Endothelial cell (in vitro differentiated cells): ENCODE measurements at regions not wholly inside any gene's neighbourhood (a gene's known extent, or its start where the extent isn't known, plus 50 kb on each side); places are given as distances from the start of the nearest gene placed in this dataset.

Experiments used
- DNase-seq: peaks from one replicate; pipeline ENCODE4 v3.0.0; 2021; ENCODE audit warnings: low spot score
- H3K27ac Mint-ChIP-seq: one replicate; pipeline ENCODE4 v1.8.0; 2021; ENCODE audit warnings: mixed read lengths, inconsistent platforms; ENCODE audit not compliant: unreplicated experiment
- H3K27me3 Mint-ChIP-seq: one replicate; pipeline ENCODE4 v1.8.0; 2021; ENCODE audit warnings: mild to moderate bottlenecking, moderate library complexity, mixed read lengths, inconsistent platforms; ENCODE audit not compliant: unreplicated experiment
- H3K36me3 Mint-ChIP-seq: one replicate; pipeline ENCODE4 v1.8.0; 2021; ENCODE audit warnings: mild to moderate bottlenecking, low read depth, mixed read lengths, inconsistent platforms; ENCODE audit not compliant: unreplicated experiment
- H3K4me1 Mint-ChIP-seq: one replicate; pipeline ENCODE4 v1.8.0; 2021; ENCODE audit warnings: mild to moderate bottlenecking, mixed read lengths, inconsistent platforms; ENCODE audit not compliant: unreplicated experiment
- H3K4me3 Mint-ChIP-seq: one replicate; pipeline ENCODE4 v1.8.0; 2021; ENCODE audit warnings: mild to moderate bottlenecking, mixed read lengths, inconsistent platforms; ENCODE audit not compliant: unreplicated experiment
- H3K9me3 Mint-ChIP-seq: one replicate; pipeline ENCODE4 v1.8.0; 2021; ENCODE audit warnings: mixed read lengths, inconsistent platforms; ENCODE audit not compliant: unreplicated experiment
- CTCF ChIP-seq: fragments of 200-600 bp; sonication (generic); IDR thresholded peaks from one replicate; pipeline ENCODE4 v1.5.0; 2021; ENCODE audit warnings: antibody characterized with exemption; ENCODE audit not compliant: unreplicated experiment

DNA sequence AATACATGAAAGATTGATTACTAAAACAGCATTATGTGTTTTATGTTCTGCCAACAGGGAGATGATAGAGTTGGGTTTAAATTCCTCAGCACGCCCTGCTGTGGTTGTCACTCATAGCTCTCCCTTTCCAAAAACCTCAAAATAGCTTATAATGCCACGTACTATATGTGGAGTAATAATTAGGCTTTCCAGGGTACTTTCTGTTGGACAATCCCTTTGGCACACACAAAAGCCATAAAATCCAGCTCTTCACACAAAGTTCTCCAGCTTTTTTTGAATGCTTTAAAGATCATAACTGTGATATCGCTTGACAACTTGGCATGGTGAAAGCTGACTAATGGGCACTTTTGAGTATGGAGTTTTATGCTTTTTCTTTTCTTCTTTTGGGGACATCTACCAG is 145.3 kb upstream of the DCN start:
- Mint-ChIP-seq H3K27me3 (no peaks in the 10 kb centered on the region), H3K36me3 (no peaks in the 10 kb centered on the region), H3K4me1 (no peaks in the 10 kb centered on the region), H3K27ac (no peak overlapping the region), H3K4me3 (no peak overlapping the region), H3K9me3 (no peaks in the 10 kb centered on the region)
- DNase-seq: no peak
- TF ChIP-seq CTCF: no peak

DNA sequence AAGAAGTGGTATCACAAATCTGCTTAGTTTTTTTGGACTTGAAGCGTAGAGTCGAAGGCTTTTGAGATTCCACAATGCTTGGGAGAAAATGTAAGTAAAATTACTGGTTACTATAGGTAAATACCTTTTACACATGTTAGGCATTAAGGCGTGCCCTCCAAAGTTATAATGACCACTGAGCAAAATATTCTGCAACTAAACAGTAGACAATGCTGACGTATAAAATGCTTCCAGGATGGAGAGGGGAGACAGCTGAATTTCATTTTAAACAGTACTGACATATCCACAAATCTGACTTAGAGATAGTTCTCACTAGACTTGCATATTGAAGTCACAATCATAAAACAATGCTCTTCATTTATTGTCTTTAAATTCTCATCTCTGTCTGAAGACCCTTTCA is 144.5 kb upstream of the DCN start:
- no peak for TF ChIP-seq CTCF
- no peak for DNase-seq
- no peak overlapping the region for H3K27ac Mint-ChIP-seq
- H3K4me3 Mint-ChIP-seq: no peak overlapping the region
- no peaks in the 10 kb centered on the region for H3K9me3 Mint-ChIP-seq
- no peaks in the 10 kb centered on the region for H3K27me3 Mint-ChIP-seq
- no peaks in the 10 kb centered on the region for H3K4me1 Mint-ChIP-seq
- no peaks in the 10 kb centered on the region for H3K36me3 Mint-ChIP-seq

GRCh38 chr12:91326058-91327027 is 143.7 kb upstream of the DCN start:
- Mint-ChIP-seq H3K4me3 (no peak overlapping the region), H3K9me3 (no peaks in the 10 kb centered on the region), H3K36me3 (no peaks in the 10 kb centered on the region), H3K4me1 (no peaks in the 10 kb centered on the region), H3K27me3 (no peaks in the 10 kb centered on the region), H3K27ac (peak overlapping the region; percentile 2)
- peak; percentile 91 for TF ChIP-seq CTCF
- peak; percentile 64 for DNase-seq

DNA sequence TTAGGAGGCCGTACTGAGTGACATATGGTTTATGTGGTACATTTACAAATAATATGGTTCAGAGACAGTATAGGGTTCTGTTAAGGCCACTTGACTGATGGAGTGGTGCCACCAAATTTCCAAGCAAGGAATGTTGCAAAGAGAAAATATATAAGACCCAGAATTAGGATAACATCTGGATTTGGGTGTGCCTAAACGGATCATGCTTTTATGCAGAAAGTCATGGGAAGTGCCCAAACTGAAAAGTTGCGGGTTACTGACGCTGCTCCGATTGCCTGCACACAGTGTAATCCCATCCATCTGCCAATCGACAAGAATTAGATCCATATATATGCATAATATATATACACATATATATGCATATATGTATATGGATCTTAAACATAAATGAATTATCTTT is 138.4 kb upstream of the DCN start:
- H3K4me3 Mint-ChIP-seq: no peak overlapping the region
- TF ChIP-seq CTCF: no peak
- H3K27me3 Mint-ChIP-seq: peaks cover 1% of the 10 kb centered on the region
- no peaks in the 10 kb centered on the region for H3K36me3 Mint-ChIP-seq
- DNase-seq: no peak
- H3K9me3 Mint-ChIP-seq: no peaks in the 10 kb centered on the region
- H3K4me1 Mint-ChIP-seq: no peaks in the 10 kb centered on the region
- no peak overlapping the region for H3K27ac Mint-ChIP-seq

- H3K4me3 Mint-ChIP-seq: no peak overlapping the region
- no peak for DNase-seq
- no peaks in the 10 kb centered on the region for H3K4me1 Mint-ChIP-seq
- no peaks in the 10 kb centered on the region for H3K9me3 Mint-ChIP-seq
- no peaks in the 10 kb centered on the region for H3K36me3 Mint-ChIP-seq
- no peak for TF ChIP-seq CTCF
- no peak overlapping the region for H3K27ac Mint-ChIP-seq
- peaks cover 1% of the 10 kb centered on the region for H3K27me3 Mint-ChIP-seq
Measured at GRCh38 chr12:91319071-91319760, 136.6 kb upstream of the DCN start.
